GM12878 (cell line): ENCODE measurements at regions not wholly inside any gene's neighbourhood (a gene's known extent, or its start where the extent isn't known, plus 50 kb on each side); places are given as distances from the start of the nearest gene placed in this dataset.

Experiments
- CHD4 ChIP-seq: fragments of 200-600 bp; sonication (generic); IDR thresholded peaks from 2 replicates; pipeline ENCODE4 v1.6.1; 2016; ENCODE audit warnings: mild to moderate bottlenecking
- FOS ChIP-seq: IDR thresholded peaks from 3 replicates; pipeline ENCODE4 v1.6.1; 2011; ENCODE audit warnings: borderline replicate concordance; ENCODE audit not compliant: insufficient read length; ENCODE audit errors: extremely low read depth
- LARP7 ChIP-seq: fragments of 450-650 bp; IDR thresholded peaks from 2 replicates; pipeline ENCODE4 v1.6.1; 2017; ENCODE audit warnings: mild to moderate bottlenecking
- MEF2A ChIP-seq: IDR thresholded peaks from 2 replicates; pipeline ENCODE4 v1.6.1; 2011; ENCODE audit warnings: low read depth, mild to moderate bottlenecking, low read length, moderate library complexity; ENCODE audit not compliant: insufficient read depth
- RAD51 ChIP-seq: fragments of 450-650 bp; IDR thresholded peaks from 2 replicates; pipeline ENCODE4 v1.6.1; 2016; ENCODE audit warnings: moderate library complexity, mild to moderate bottlenecking, inconsistent platforms
- SMAD1 ChIP-seq: fragments of 450-650 bp; IDR thresholded peaks from 2 replicates; pipeline ENCODE4 v1.6.1; 2018; ENCODE audit warnings: mild to moderate bottlenecking, low read depth; ENCODE audit not compliant: partially characterized antibody
- TF ChIP-seq, protein P1 (sequence below): IDR thresholded peaks from 2 replicates; pipeline ENCODE4 v1.6.1; 2012; ENCODE audit warnings: low read depth, low read length, improper control_type of control experiment
- TF ChIP-seq, protein P2 (sequence below): fragments of 450-650 bp; formaldehyde crosslinking; IDR thresholded peaks from 2 replicates; pipeline ENCODE4 v1.4.0; 2022; ENCODE audit warnings: mild to moderate bottlenecking, moderate library complexity
- TF ChIP-seq, protein P3 (sequence below): fragments of 450-650 bp; IDR thresholded peaks from 2 replicates; pipeline ENCODE4 v1.6.1; 2017; ENCODE audit warnings: antibody characterized with exemption, mild to moderate bottlenecking, moderate library complexity

DNA sequence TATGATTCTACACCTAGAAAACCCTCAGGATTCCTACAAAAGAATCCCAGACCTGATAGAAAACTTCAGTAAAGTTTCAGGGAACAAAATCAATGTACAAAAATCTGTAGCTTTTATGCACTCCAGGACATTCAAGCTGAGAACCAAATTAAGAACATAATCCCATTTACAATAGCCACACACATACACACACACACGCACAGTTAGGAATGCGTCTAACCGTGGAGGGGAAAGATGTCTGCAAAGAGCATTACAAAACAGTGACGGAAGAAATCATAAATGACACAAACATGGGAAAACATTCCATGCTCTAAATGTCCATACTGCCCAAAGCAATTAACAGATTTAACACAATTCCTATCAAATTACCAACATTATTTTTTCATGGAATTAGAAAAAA, 51.4 kb upstream of the CAST start (continued):
- TF ChIP-seq, protein P1, sequence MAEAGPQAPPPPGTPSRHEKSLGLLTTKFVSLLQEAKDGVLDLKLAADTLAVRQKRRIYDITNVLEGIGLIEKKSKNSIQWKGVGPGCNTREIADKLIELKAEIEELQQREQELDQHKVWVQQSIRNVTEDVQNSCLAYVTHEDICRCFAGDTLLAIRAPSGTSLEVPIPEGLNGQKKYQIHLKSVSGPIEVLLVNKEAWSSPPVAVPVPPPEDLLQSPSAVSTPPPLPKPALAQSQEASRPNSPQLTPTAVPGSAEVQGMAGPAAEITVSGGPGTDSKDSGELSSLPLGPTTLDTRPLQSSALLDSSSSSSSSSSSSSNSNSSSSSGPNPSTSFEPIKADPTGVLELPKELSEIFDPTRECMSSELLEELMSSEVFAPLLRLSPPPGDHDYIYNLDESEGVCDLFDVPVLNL: no peak
- no peak for TF ChIP-seq MEF2A
- no peak for TF ChIP-seq CHD4
- no peak for TF ChIP-seq RAD51
- no peak for TF ChIP-seq SMAD1
- TF ChIP-seq FOS: no peak
- TF ChIP-seq, protein P2, sequence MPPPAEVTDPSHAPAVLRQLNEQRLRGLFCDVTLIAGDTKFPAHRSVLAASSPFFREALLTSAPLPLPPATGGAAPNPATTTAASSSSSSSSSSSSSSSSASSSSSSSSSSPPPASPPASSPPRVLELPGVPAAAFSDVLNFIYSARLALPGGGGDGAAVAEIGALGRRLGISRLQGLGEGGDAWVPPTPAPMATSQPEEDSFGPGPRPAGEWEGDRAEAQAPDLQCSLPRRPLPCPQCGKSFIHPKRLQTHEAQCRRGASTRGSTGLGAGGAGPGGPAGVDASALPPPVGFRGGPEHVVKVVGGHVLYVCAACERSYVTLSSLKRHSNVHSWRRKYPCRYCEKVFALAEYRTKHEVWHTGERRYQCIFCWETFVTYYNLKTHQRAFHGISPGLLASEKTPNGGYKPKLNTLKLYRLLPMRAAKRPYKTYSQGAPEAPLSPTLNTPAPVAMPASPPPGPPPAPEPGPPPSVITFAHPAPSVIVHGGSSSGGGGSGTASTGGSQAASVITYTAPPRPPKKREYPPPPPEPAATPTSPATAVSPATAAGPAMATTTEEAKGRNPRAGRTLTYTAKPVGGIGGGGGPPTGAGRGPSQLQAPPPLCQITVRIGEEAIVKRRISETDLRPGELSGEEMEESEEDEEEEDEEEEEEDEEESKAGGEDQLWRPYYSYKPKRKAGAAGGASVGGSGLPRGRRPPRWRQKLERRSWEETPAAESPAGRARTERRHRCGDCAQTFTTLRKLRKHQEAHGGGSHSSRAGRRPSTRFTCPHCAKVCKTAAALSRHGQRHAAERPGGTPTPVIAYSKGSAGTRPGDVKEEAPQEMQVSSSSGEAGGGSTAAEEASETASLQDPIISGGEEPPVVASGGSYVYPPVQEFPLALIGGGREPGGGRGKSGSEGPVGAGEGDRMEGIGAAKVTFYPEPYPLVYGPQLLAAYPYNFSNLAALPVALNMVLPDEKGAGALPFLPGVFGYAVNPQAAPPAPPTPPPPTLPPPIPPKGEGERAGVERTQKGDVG: no peak
- TF ChIP-seq, protein P3, sequence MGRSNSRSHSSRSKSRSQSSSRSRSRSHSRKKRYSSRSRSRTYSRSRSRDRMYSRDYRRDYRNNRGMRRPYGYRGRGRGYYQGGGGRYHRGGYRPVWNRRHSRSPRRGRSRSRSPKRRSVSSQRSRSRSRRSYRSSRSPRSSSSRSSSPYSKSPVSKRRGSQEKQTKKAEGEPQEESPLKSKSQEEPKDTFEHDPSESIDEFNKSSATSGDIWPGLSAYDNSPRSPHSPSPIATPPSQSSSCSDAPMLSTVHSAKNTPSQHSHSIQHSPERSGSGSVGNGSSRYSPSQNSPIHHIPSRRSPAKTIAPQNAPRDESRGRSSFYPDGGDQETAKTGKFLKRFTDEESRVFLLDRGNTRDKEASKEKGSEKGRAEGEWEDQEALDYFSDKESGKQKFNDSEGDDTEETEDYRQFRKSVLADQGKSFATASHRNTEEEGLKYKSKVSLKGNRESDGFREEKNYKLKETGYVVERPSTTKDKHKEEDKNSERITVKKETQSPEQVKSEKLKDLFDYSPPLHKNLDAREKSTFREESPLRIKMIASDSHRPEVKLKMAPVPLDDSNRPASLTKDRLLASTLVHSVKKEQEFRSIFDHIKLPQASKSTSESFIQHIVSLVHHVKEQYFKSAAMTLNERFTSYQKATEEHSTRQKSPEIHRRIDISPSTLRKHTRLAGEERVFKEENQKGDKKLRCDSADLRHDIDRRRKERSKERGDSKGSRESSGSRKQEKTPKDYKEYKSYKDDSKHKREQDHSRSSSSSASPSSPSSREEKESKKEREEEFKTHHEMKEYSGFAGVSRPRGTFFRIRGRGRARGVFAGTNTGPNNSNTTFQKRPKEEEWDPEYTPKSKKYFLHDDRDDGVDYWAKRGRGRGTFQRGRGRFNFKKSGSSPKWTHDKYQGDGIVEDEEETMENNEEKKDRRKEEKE: no peak
- TF ChIP-seq LARP7: no peak
- TF ChIP-seq, all 136 proteins: peak for 0
